GM21723 (cell line): ENCODE measurements at regions not wholly inside any gene's neighbourhood (a gene's known extent, or its start where the extent isn't known, plus 50 kb on each side); places are given as distances from the start of the nearest gene placed in this dataset.

Experiments used
- ATAC-seq: cut with Tn5 transposase; IDR thresholded peaks from one replicate; pipeline ENCODE4 v1.9.1; 2021; ENCODE audit warnings: mild to moderate bottlenecking, moderate library complexity; ENCODE audit not compliant: unreplicated experiment

GRCh38 chr5:58259685-58260152 is 200.2 kb downstream of the PLK2 start:
- no peak for ATAC-seq

GRCh38 chr5:58258984-58259684 is 200.8 kb downstream of the PLK2 start:
- ATAC-seq = no peak

- ATAC-seq = no peak
These were observed 203.9 kb downstream of the PLK2 start for GRCh38 chr5:58255970-58256369.

- ATAC-seq = no peak
These were observed 204.5 kb downstream of the PLK2 start for GRCh38 chr5:58255386-58255785.

- no peak for ATAC-seq
These were observed 211.7 kb downstream of the PLK2 start for GRCh38 chr5:58248221-58248620.

- ATAC-seq = no peak
These were observed 213.4 kb downstream of the PLK2 start for GRCh38 chr5:58246461-58246944.

GRCh38 chr5:58245476-58245840 is 214.4 kb downstream of the PLK2 start:
- no peak for ATAC-seq

GRCh38 chr5:58244819-58245475 is 214.9 kb downstream of the PLK2 start:
- ATAC-seq = no peak

GRCh38 chr5:58241389-58241788 is 218.5 kb downstream of the PLK2 start:
- no peak for ATAC-seq

- ATAC-seq = no peak
These were observed 219.6 kb downstream of the PLK2 start for GRCh38 chr5:58240322-58240721.

- no peak for ATAC-seq
These were observed 220.2 kb downstream of the PLK2 start for GRCh38 chr5:58239731-58240130.

- ATAC-seq = peak; percentile 80
These were observed 220.8 kb downstream of the PLK2 start for GRCh38 chr5:58239045-58239444.

- no peak for ATAC-seq
These were observed 223.4 kb downstream of the PLK2 start for GRCh38 chr5:58236498-58236897.

GRCh38 chr5:58235299-58235698 is 224.6 kb downstream of the PLK2 start:
- no peak for ATAC-seq

- ATAC-seq = no peak
These were observed 227.8 kb downstream of the PLK2 start for GRCh38 chr5:58232130-58232529.

GRCh38 chr5:58231041-58231440 is 228.8 kb downstream of the PLK2 start:
- no peak for ATAC-seq

- ATAC-seq = no peak
These were observed 231.0 kb downstream of the PLK2 start for GRCh38 chr5:58228896-58229295.

- no peak for ATAC-seq
These were observed 232.0 kb downstream of the PLK2 start for GRCh38 chr5:58227858-58228257.

GRCh38 chr5:58224661-58225060 is 235.2 kb downstream of the PLK2 start:
- ATAC-seq = no peak

GRCh38 chr5:58224221-58224620 is 235.7 kb downstream of the PLK2 start:
- no peak for ATAC-seq

- ATAC-seq = no peak
These were observed 244.5 kb downstream of the PLK2 start for GRCh38 chr5:58215364-58215763.

- no peak for ATAC-seq
These were observed 248.4 kb downstream of the PLK2 start for GRCh38 chr5:58211441-58211840.
